Activated CD4-positive, alpha-beta T cell treated with anti-CD3 and anti-CD28 coated beads, Interleukin-2, amount 50 U/mL, for 1 hour (primary cell): ENCODE measurements at regions not wholly inside any gene's neighbourhood (a gene's known extent, or its start where the extent isn't known, plus 50 kb on each side); places are given as distances from the start of the nearest gene placed in this dataset.
"Not testable (repeated sequence)": the region's sequence is repeated elsewhere in the genome, so short reads cannot be mapped to it uniquely, and the experiment has no call there.

ENCODE experiments used
- DNase-seq: peaks from one replicate; pipeline ENCODE4 v3.0.0-alpha.2; 2020

DNA sequence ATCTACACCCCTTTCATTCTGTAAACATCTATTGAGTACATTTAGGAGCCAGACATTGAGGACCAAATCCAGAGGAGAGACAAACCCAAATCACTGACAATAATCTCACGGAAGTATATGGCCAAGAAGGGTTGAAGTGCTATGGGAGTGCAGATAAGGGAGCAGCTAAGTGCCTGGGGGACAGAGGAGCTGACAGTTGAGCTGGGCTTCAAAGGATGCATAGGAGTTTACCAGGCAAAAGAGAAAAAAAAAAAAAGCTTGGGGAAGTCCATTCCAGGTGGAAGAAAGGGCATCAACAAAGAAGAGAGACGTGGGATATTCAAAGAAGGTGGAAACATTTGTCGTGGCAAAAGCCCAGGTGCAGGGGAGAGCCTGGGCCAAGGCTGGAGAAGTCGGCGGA, 60.5 kb upstream of the NANOS1 start:
- no peak for DNase-seq

DNA sequence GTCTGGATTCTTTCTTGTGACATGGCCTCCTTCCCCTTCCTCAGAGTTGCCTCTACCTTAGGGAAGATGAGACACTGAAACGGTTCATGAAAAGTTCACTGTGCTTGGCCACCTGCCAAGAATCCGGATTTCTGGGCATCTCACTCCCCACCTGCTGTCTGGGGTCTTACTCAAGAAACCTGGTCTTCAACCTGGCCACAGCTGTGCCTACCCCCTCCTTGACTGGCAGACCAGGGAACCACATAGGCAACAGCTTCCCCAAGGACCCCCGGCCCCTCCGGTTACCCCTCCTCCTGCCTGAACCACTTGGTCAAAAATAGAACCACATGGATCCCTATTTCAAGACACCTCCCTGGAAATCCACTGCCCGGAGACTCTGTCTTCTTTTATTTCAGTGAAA, 58.7 kb upstream of the NANOS1 start:
- DNase-seq: no peak

DNA sequence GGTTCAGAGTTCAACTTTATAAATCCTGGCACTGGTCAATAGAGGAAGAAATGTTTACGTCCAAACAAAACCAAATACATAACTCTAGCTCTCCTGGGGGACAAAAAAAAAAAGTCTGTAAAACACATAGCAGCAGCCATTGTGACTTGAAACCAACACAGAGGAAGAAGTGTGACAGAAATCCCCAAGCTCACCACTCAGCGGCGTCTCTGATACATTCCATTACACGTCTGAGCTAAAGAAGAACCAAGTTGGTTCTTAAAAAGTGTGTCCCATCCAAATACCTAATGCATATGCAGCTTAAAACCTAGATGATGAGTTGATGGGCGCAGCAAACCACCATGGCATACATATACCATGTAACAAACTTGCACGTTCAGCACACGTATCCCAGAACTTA, 58.3 kb upstream of the NANOS1 start:
- DNase-seq: no peak

DNA sequence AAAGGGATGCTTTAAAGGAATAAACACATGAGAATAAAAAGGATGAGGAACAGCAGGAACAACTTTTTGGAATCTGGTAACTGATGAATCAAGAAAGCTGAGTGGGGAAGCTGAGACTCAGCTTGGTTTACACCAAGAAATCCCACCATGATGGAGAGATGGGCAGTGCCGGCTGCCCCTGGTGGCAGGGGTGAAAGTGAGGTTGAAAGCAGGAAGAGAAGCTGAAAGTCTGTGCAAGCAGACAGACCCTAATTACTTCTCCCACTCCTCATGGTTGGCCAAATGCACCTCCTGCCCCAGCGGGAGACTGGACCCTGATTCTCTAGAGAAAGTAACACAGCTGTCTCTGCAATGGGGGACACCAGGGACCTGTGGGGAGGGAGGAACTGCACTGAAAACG, 57.6 kb upstream of the NANOS1 start:
- DNase-seq: no peak

DNA sequence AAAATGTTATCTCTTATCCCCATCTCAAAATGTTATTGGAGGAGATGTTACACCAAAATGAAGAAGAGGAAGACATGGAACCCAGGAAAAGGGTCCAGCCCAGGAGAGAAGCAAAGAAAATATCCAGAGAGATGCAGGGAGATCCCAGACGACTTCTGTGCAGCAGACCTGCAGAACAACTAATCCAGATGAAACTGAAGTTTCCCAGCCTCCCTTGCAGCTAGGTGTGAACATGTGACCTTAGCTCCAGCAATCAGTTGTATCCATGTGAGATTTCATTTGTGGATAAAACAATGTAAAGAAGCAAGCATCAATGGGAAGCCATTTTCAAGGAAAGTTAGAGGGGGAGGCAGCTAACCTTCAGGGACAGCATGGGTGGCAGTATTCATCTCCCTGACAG, 55.8 kb upstream of the NANOS1 start:
- DNase-seq: no peak

DNA sequence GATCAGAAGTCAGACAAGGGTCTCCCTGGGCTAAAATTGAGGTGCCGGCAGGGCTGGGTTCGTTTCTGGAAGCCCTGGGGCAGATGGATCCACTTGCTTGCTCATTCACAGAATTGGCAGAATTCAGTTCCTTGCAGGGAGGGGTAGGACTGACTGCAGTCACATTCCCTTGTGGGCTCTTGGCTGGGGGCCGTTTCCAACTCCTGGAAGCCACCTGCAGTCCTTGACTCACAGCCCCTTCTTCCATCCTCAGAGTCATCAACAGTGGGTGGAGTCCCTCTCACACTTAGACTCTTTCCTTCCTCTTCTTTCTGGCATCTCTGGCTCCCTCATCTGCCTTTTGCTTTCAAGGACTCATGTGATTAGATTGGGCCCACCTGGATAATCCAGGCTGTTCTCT, 54.6 kb upstream of the NANOS1 start:
- no peak for DNase-seq

DNA sequence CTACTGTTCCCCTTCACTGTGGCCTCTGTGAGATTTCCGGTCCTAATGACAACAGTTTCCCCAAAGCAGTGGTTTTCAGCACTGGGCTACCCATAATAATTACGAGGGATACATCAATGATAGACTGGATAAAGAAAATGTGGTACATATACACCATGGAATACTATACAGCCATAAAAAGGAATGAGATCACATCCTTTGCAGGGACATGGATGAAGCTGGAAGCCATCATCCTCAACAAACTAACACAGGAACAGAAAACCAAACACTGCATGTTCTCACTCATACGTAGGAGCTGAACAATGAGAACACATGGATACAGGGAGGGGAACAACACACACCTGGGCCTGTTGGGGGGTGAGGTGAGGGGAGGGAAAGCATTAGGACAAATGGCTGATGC, 53.3 kb upstream of the NANOS1 start:
- DNase-seq: not testable (repeated sequence)

DNA sequence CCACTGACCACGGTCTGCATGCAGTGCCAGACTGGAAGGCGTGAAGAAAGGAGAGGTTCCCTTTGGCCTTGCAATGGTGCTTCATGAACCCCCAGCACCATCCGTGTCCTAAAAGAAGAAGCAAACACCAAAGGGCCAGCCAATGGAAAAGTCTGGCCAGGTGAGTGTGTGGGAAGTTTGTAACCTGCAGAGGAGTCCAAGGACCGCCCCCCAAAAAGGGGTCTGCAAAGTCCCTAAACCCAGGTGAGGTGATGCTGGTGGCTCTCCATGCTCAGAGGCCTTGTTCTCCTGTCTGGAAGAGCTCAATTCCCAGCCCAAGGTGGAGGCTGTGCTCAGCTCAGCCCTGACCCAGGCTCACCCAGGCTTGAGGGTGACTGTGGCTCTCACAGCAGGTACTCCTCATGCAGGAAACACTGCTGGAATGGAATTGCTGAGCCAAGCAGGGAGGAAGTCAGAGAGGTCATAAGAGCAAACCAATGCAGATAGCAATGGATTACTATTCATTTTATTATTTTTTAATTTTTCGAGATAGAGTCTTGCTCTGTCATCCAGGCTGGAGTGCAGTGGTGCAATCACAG, 52.4 kb upstream of the NANOS1 start:
- DNase-seq: no peak

DNA sequence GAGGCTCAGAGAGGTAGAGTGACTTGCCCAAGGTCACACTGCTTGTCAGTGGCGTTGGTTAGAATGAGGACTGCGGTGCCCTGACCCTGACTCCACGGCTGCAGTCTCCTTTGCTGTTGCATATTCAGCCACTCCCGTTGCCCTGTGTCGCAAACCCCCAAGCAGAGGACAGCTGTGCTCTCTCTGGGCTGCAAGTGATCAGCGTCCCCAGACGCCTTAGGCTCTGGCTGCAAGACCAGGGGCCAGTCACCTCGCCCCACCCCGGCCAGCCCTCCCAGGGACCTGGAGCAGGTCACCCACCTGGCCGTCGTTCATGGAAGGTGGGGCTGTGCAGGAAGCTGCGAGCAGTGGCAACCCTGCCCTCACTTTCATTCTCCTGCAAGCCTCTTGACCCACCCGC, 51.7 kb upstream of the NANOS1 start:
- no peak for DNase-seq

DNA sequence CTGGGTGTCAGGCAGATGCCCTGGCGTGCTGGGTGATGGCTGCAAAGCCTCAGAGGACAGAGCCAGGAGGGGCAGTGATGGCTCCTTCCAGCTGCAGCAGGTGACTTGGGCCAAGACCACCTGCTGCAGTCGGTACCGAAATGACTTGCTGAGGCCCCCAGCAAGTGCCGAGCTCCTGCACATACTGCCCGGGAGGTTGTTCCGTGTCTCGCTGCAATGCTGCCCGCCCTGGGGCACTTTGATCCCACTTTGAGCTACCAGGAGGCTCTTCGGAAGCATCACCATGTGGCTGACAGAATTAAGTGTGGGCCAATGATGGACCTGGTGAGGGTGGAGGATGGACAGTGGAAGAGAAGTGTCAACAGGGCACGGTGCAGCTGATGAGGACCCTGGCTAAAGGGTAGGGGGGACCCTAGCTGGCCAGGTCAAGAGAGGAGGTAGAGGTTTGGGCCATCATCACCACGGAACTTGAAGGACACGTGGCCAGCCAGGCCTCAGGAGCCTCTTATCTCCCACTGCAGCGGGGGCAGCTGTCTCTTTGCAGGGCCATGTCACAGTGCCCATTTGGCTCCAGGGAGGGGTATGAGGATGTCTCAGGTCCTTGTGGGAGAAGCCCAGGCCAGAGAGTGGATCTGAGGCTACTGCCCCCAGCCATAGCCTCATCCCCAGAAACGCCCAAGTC, 51.1 kb upstream of the NANOS1 start:
- DNase-seq: no peak

DNA sequence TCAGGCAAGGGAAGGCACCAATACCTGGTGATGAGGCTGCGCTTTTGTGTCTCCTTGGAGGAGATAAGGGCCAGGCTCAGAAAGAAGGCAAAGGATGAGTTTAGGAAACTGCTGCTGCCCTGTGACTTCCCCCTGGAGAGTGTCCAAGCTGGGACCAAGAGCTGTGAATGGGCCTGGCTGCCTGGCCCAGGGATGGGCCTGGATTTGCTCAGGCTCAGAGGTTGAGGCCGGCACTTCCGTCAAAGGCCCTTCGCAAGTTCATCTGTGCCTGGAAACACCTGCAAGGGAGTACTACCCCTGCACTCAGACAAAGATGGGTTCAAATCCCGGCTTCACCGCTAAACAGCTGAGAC, 50.5 kb upstream of the NANOS1 start:
- DNase-seq: no peak

DNA sequence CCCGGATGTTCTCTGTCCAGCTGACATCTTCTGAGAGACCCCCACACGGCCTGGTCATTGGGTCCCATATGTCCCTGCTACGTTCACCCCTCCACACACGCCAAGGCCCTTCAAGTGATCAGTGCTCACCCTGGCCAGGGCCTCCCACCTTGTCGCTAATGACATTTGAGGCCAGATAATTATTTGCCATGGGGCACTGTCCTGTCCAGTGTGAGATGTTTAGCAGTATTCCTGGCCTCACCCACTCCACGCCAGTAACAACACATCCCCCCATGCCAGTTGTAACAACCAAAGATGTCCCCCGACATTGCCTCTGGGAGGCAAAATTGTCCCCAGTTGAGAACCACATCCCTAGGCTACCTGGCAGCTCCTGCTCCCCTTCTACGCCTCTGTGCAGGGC, 49.9 kb upstream of the NANOS1 start:
- DNase-seq: no peak
